Large intestine (tissue), 3 donors: ENCODE measurements at regions not wholly inside any gene's neighbourhood (a gene's known extent, or its start where the extent isn't known, plus 50 kb on each side); places are given as distances from the start of the nearest gene placed in this dataset.

Experiments used
- DNase-seq, 2 donors: peaks; one replicate each; pipeline versions ENCODE4 v3.0.0 to v3.0.0-alpha.2; 2013
- H3K27ac ChIP-seq: one replicate; pipeline ENCODE4 v1.5.1; 2013; ENCODE audit warnings: low read length
- H3K27me3 ChIP-seq: 2 replicates; pipeline ENCODE4 v1.6.1; 2013; ENCODE audit warnings: low read length; ENCODE audit not compliant: control insufficient read depth, insufficient read depth
- H3K36me3 ChIP-seq: 2 replicates; pipeline ENCODE4 v1.6.1; 2013; ENCODE audit warnings: low read length; ENCODE audit not compliant: control insufficient read depth, insufficient read depth
- H3K4me1 ChIP-seq: one replicate; pipeline ENCODE4 v1.6.1; 2013; ENCODE audit warnings: low read length; ENCODE audit not compliant: control insufficient read depth, insufficient read depth
- H3K4me3 ChIP-seq: one replicate; pipeline ENCODE4 v1.5.1; 2013; ENCODE audit warnings: low read length
- H3K9me3 ChIP-seq: one replicate; pipeline ENCODE4 v1.6.1; 2013; ENCODE audit warnings: mild to moderate bottlenecking, low read depth, low read length, moderate library complexity; ENCODE audit not compliant: control insufficient read depth
- WGBS: methylation state at CpG from one replicate; pipeline ENCODE4 v1.1.5; 2013; ENCODE audit warnings: low lambda C conversion rate; ENCODE audit not compliant: insufficient coverage; 5-methylcytosine and 5-hydroxymethylcytosine counted together

DNA sequence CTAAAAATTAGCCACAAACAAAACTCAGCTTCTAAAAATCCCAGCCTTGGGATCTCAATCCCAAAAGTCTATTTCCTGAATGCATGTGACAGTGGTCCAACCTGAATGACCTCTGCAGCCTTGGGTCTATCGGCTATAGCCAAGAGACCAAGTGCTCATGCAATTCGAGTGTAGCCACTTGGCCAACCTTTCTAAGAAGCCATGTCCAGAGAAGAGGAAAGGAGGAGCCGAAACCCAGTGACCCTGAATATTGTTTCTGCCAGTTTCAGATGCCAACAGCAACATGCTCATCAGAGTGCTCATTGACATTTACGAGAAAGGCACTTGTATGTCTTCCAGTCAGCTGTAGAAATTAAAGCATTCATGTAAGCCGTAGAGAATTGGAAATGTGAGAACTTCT lies 1231.9 kb downstream of the NLGN4Y start:
- Histone ChIP-seq H3K36me3 (no peaks in the 10 kb centered on the region), H3K27ac (no peak overlapping the region), H3K27me3 (no peaks in the 10 kb centered on the region), H3K4me1 (no peaks in the 10 kb centered on the region), H3K9me3 (no peaks in the 10 kb centered on the region), H3K4me3 (no peak overlapping the region)
- no peak for DNase-seq
- no CpG with 5 or more reads among the region's 5 CpGs for WGBS

- Histone ChIP-seq H3K27me3 (no peaks in the 10 kb centered on the region), H3K9me3 (no peaks in the 10 kb centered on the region), H3K27ac (no peak overlapping the region), H3K36me3 (no peaks in the 10 kb centered on the region), H3K4me1 (no peaks in the 10 kb centered on the region), H3K4me3 (no peak overlapping the region)
- WGBS, result no CpG with 5 or more reads among the region's 3 CpGs
- no peak for DNase-seq
Measured at GRCh38 chrY:15773579-15773978, 1249.2 kb downstream of the NLGN4Y start.

DNA sequence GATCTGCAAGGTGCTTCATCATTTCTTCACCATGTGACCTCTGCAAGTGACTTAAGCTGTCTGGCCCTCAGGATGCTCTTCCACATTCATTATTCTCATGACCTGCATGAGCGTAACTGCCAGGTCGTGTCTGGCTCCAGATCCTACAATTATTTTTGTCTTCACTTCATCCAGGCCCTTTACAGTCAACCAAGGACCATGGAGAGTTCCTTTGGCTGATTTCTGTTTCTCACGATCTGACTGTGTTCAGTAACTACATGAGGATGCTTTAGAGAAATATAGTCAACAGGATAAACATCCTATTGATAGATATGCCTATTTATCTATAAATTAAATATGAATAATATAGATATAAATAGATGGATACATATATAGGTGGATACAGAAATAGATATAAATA lies 1251.6 kb downstream of the NLGN4Y start:
- Histone ChIP-seq H3K27me3 (no peaks in the 10 kb centered on the region), H3K27ac (no peak overlapping the region), H3K4me1 (no peaks in the 10 kb centered on the region), H3K4me3 (no peak overlapping the region), H3K36me3 (no peaks in the 10 kb centered on the region), H3K9me3 (no peaks in the 10 kb centered on the region)
- no peak for DNase-seq
- WGBS, result no CpG with 5 or more reads among the region's 3 CpGs

DNA sequence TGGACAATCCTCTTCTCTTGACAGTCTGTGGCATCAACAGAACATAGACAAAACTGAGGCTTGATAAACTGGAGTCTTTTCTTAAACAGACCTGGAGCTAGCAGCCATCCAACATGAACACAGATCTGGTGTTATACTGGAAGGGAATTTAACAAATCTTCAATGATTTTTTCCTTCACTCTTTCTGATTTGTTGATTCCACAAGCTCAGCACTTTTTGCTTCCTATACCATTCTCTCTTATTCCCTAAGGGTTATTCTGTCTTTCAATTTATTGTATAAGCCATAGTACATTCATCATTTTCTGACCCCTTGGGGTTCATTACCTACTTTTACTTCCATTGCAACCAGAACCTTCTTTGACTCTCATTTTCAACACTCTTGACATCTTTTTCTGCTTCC lies 1255.6 kb downstream of the NLGN4Y start:
- no peaks in the 10 kb centered on the region for H3K27me3 ChIP-seq
- H3K27ac ChIP-seq, result no peak overlapping the region
- no peak for DNase-seq
- no peaks in the 10 kb centered on the region for H3K9me3 ChIP-seq
- no peaks in the 10 kb centered on the region for H3K4me1 ChIP-seq
- H3K4me3 ChIP-seq, result no peak overlapping the region
- no peaks in the 10 kb centered on the region for H3K36me3 ChIP-seq

GRCh38 chrY:15800021-15800420 lies 1275.7 kb downstream of the NLGN4Y start:
- Histone ChIP-seq H3K36me3 (no peaks in the 10 kb centered on the region), H3K4me3 (no peak overlapping the region), H3K27ac (no peak overlapping the region), H3K9me3 (no peaks in the 10 kb centered on the region), H3K4me1 (no peaks in the 10 kb centered on the region), H3K27me3 (no peaks in the 10 kb centered on the region)
- no peak for DNase-seq
- WGBS, result no CpG with 5 or more reads among the region's 3 CpGs

DNA sequence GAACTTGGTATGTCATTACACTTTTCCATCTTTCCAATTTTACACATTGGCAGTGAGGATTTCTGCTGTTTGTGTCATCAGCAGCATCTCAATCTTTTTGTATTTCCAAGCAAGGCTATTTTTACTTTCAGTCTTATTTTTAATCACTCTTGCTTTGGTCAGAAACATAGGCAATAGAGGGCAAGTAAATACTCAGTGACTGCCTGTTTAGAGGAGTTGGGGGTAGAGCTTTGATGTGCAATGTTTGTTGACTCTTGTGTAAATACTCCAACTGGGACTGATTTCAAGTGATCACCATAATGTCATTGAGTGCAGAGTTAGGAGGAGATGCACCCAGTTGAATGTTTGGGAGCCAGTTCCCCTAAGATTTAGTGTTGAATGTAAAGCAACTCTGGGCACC lies 1281.7 kb downstream of the NLGN4Y start:
- H3K9me3 ChIP-seq, result no peaks in the 10 kb centered on the region
- no peak for DNase-seq
- no peaks in the 10 kb centered on the region for H3K4me1 ChIP-seq

DNA sequence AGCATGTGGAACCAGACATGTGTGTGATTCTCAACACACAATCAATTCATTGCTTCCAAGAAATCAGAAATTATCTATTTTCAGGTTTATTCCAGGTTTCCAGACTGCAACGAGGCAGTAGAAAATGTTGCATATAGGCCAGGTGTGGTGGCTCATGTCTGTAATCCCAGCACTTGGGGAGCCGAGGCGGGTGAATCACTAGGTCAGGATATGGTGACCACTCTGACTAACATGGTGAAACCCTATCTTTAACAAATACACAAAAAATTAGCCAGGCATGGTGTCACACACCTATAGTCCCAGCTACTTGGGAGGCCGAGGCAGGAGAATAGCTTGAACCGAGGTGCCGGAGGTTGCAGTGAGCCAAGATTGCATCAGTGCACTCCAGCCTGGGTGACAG lies 1289.9 kb downstream of the NLGN4Y start:
- no peaks in the 10 kb centered on the region for H3K36me3 ChIP-seq
- no peaks in the 10 kb centered on the region for H3K4me1 ChIP-seq
- H3K27ac ChIP-seq, result no peak overlapping the region
- H3K4me3 ChIP-seq, result no peak overlapping the region
- no peaks in the 10 kb centered on the region for H3K27me3 ChIP-seq
- no CpG with 5 or more reads among the region's 6 CpGs for WGBS
- DNase-seq, result no peak
- no peaks in the 10 kb centered on the region for H3K9me3 ChIP-seq

More for the DNA sequence above, 1281.7 kb downstream of the NLGN4Y start:
- H3K27ac ChIP-seq, result no peak overlapping the region
- H3K27me3 ChIP-seq, result no peaks in the 10 kb centered on the region
- no peaks in the 10 kb centered on the region for H3K36me3 ChIP-seq
- H3K4me3 ChIP-seq, result no peak overlapping the region
